ENCODE measurements at regions not wholly inside any gene's neighbourhood (a gene's known extent, or its start where the extent isn't known, plus 50 kb on each side); places are given as distances from the start of the nearest gene placed in this dataset.

DNA sequence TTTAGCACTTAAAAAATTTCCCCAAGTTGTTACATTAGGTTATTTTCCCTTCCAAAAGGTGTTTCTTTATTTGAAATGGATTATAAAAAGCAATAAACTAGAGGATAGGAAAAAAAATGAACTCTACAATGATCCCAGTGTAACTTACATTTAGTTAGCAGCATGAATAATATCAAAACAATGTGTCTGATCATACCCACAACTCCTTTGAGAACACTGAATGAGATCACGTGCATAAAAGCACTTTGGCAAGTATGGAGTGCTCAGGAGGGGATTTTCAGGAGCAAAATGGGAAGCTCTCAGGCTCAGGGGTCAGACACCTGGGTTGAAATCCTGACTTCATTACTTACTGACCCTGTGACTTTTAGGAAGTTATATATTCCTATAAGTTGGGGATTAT lies 369.7 kb upstream of the PROX1 start:
- Histone ChIP-seq H3K36me3 (ENCODE audit: insufficient read depth, low read length) (no peaks in the 10 kb centered on the region), H3K9ac (ENCODE audit: low read length) (no peak overlapping the region), H4K20me1 (ENCODE audit: insufficient read depth, low read length) (no peaks in the 10 kb centered on the region), H2AFZ (ENCODE audit: low read depth, low read length) (no peak overlapping the region), H3K9me3 (ENCODE audit: insufficient read depth, low read depth, low read length) (peaks cover 3% of the 10 kb centered on the region), H3K4me1 (ENCODE audit: insufficient read depth, low read length) (no peaks in the 10 kb centered on the region), H3K27ac (ENCODE audit: low read depth, low read length) (no peak overlapping the region), H3K27me3 (ENCODE audit: insufficient read depth, low read length) (no peaks in the 10 kb centered on the region), H3K4me2 (ENCODE audit: low read length) (no peak overlapping the region), H3K79me2 (ENCODE audit: insufficient read depth, low read length) (no peaks in the 10 kb centered on the region), H3K4me3 (ENCODE audit: insufficient read depth, low read depth, low read length) (no peak overlapping the region)
- no peak overlapping the region for H3K4me3 Mint-ChIP-seq (ENCODE audit: unreplicated experiment)
- DNase-seq (ENCODE audit: low read depth) (no peak), FAIRE-seq (no peak)
- H3K27ac Mint-ChIP-seq (ENCODE audit: unreplicated experiment): no peak overlapping the region
- no peaks in the 10 kb centered on the region for H3K9me3 Mint-ChIP-seq (ENCODE audit: unreplicated experiment)
- H3K36me3 Mint-ChIP-seq (ENCODE audit: low read depth, unreplicated experiment): no peaks in the 10 kb centered on the region
- TF ChIP-seq, protein P1, sequence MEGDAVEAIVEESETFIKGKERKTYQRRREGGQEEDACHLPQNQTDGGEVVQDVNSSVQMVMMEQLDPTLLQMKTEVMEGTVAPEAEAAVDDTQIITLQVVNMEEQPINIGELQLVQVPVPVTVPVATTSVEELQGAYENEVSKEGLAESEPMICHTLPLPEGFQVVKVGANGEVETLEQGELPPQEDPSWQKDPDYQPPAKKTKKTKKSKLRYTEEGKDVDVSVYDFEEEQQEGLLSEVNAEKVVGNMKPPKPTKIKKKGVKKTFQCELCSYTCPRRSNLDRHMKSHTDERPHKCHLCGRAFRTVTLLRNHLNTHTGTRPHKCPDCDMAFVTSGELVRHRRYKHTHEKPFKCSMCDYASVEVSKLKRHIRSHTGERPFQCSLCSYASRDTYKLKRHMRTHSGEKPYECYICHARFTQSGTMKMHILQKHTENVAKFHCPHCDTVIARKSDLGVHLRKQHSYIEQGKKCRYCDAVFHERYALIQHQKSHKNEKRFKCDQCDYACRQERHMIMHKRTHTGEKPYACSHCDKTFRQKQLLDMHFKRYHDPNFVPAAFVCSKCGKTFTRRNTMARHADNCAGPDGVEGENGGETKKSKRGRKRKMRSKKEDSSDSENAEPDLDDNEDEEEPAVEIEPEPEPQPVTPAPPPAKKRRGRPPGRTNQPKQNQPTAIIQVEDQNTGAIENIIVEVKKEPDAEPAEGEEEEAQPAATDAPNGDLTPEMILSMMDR (IDR thresholded peaks at IDR 0.05; ENCODE audit: insufficient read depth, low read depth, low read length): no peak
- peaks cover 12% of the 10 kb centered on the region for H3K4me1 Mint-ChIP-seq (ENCODE audit: low read depth, unreplicated experiment)
- peaks cover 65% of the 10 kb centered on the region for H3K27me3 Mint-ChIP-seq (ENCODE audit: low read depth, unreplicated experiment)

DNA sequence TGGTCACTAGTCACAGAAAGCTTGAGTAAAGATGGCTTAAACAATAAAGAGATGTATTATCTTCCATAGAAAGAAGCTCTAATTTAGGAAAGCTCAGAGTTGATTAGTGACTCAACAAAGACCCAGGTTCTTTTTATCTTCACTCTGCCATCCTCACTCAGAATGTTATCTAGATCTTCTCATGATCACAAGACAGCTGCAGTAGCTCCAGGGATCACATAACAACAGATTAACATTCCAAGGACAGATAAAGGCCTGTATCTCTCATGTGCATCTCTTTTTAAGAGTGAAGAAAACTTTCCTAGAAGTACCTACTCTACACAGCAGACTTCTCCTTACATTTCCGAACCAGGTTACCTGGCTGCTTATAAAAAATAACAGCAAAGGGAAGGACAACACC lies 368.7 kb upstream of the PROX1 start:
- no peak overlapping the region for H3K4me2 ChIP-seq (ENCODE audit: low read length)
- no peak overlapping the region for H3K27ac ChIP-seq (ENCODE audit: low read depth, low read length)
- Mint-ChIP-seq H3K27ac (ENCODE audit: unreplicated experiment) (no peak overlapping the region), H3K27me3 (ENCODE audit: low read depth, unreplicated experiment) (peaks cover 63% of the 10 kb centered on the region), H3K4me3 (ENCODE audit: unreplicated experiment) (no peak overlapping the region), H3K4me1 (ENCODE audit: low read depth, unreplicated experiment) (peaks cover 15% of the 10 kb centered on the region), H3K36me3 (ENCODE audit: low read depth, unreplicated experiment) (no peaks in the 10 kb centered on the region), H3K9me3 (ENCODE audit: unreplicated experiment) (no peaks in the 10 kb centered on the region)
- no peaks in the 10 kb centered on the region for H4K20me1 ChIP-seq (ENCODE audit: insufficient read depth, low read length)
- no peak overlapping the region for H2AFZ ChIP-seq (ENCODE audit: low read depth, low read length)
- no peak overlapping the region for H3K9ac ChIP-seq (ENCODE audit: low read length)
- H3K79me2 ChIP-seq (ENCODE audit: insufficient read depth, low read length): no peaks in the 10 kb centered on the region
- FAIRE-seq (no peak), DNase-seq (ENCODE audit: low read depth) (no peak)
- H3K27me3 ChIP-seq (ENCODE audit: insufficient read depth, low read length): no peaks in the 10 kb centered on the region
- H3K4me3 ChIP-seq (ENCODE audit: insufficient read depth, low read depth, low read length): no peak overlapping the region
- peaks cover 3% of the 10 kb centered on the region for H3K9me3 ChIP-seq (ENCODE audit: insufficient read depth, low read depth, low read length)
- no peaks in the 10 kb centered on the region for H3K4me1 ChIP-seq (ENCODE audit: insufficient read depth, low read length)
- TF ChIP-seq, protein P1 (IDR thresholded peaks at IDR 0.05; ENCODE audit: insufficient read depth, low read depth, low read length): no peak
- TF ChIP-seq EZH2 (IDR thresholded peaks at IDR 0.05; ENCODE audit: insufficient read depth, low read length): no peak
- H3K36me3 ChIP-seq (ENCODE audit: insufficient read depth, low read length): no peaks in the 10 kb centered on the region

DNA sequence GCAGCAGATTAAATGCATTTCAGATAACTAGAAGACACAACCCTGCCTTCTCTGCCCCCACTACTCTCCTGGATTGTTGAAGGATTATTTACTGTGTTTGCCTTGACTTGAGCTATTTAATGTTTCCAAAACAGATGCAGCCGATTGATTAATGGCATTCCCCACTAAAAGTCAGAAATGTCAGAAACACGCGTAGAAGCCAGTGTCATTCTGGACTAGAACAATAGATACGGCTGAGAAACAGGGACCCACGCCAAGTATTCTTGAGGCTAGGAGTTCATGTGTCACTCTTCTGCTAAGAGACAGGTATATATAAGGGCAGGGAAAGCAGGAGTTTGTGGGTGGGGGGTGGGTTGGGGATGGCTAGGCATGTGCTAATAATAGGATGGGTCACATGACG lies 366.7 kb upstream of the PROX1 start:
- H3K36me3 Mint-ChIP-seq (ENCODE audit: low read depth, unreplicated experiment): no peaks in the 10 kb centered on the region
- TF ChIP-seq EZH2 (IDR thresholded peaks at IDR 0.05; ENCODE audit: insufficient read depth, low read length): no peak
- TF ChIP-seq, protein P1 (IDR thresholded peaks at IDR 0.05; ENCODE audit: insufficient read depth, low read depth, low read length): no peak
- H3K9me3 ChIP-seq (ENCODE audit: insufficient read depth, low read depth, low read length): peaks cover 3% of the 10 kb centered on the region
- H3K4me1 ChIP-seq (ENCODE audit: insufficient read depth, low read length): no peaks in the 10 kb centered on the region
- H2AFZ ChIP-seq (ENCODE audit: low read depth, low read length): no peak overlapping the region
- H3K4me3 ChIP-seq (ENCODE audit: insufficient read depth, low read depth, low read length): no peak overlapping the region
- peaks cover 49% of the 10 kb centered on the region for H3K27me3 Mint-ChIP-seq (ENCODE audit: low read depth, unreplicated experiment)
- H3K4me3 Mint-ChIP-seq (ENCODE audit: unreplicated experiment): no peak overlapping the region
- H3K27ac Mint-ChIP-seq (ENCODE audit: unreplicated experiment): no peak overlapping the region
- no peaks in the 10 kb centered on the region for H3K79me2 ChIP-seq (ENCODE audit: insufficient read depth, low read length)
- no peak for DNase-seq (ENCODE audit: low read depth)
- no peaks in the 10 kb centered on the region for H3K27me3 ChIP-seq (ENCODE audit: insufficient read depth, low read length)
- H3K27ac ChIP-seq (ENCODE audit: low read depth, low read length): no peak overlapping the region
- H4K20me1 ChIP-seq (ENCODE audit: insufficient read depth, low read length): no peaks in the 10 kb centered on the region
- H3K4me1 Mint-ChIP-seq (ENCODE audit: low read depth, unreplicated experiment): peaks cover 15% of the 10 kb centered on the region
- peaks cover 2% of the 10 kb centered on the region for H3K9me3 Mint-ChIP-seq (ENCODE audit: unreplicated experiment)
- no peak overlapping the region for H3K4me2 ChIP-seq (ENCODE audit: low read length)
- H3K9ac ChIP-seq (ENCODE audit: low read length): no peak overlapping the region
- no peak for FAIRE-seq
- no peaks in the 10 kb centered on the region for H3K36me3 ChIP-seq (ENCODE audit: insufficient read depth, low read length)
